ENCODE measurements at regions not wholly inside any gene's neighbourhood (a gene's known extent, or its start where the extent isn't known, plus 50 kb on each side); places are given as distances from the start of the nearest gene placed in this dataset.

DNA sequence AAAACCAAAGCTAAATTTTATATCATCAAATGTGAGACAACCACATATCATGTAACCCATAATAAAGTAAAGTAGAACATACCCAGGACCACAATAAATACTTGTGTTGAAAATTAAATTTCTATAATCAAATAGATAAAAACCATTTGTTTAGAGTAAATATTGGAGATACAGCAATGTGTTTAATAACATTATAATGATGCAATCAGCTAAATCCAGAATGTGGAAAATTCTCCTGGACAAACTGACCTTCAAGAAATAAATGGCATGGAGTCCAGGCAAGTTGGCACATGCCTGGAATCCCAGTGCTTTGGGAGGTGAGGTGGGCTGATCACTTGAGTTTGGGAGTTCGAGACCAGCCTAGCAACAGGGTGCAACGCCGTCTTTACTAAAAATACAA lies 84.0 kb downstream of the GPX5 start:
- no peak overlapping the region for H3K27ac ChIP-seq (ENCODE audit: low read length)
- H3K4me2 ChIP-seq (ENCODE audit: low read length) = no peak overlapping the region
- ChIA-PET POLR2A (ENCODE audit: unreplicated experiment) (no interaction called here), CTCF (no interaction called here)
- H3K9ac ChIP-seq (ENCODE audit: low read length) = no peak overlapping the region
- no peak for ATAC-seq
- TF ChIP-seq EZH2phosphoT487 (IDR thresholded peaks at IDR 0.05; ENCODE audit: borderline replicate concordance, low read length) = no peak
- TF ChIP-seq, protein P1, sequence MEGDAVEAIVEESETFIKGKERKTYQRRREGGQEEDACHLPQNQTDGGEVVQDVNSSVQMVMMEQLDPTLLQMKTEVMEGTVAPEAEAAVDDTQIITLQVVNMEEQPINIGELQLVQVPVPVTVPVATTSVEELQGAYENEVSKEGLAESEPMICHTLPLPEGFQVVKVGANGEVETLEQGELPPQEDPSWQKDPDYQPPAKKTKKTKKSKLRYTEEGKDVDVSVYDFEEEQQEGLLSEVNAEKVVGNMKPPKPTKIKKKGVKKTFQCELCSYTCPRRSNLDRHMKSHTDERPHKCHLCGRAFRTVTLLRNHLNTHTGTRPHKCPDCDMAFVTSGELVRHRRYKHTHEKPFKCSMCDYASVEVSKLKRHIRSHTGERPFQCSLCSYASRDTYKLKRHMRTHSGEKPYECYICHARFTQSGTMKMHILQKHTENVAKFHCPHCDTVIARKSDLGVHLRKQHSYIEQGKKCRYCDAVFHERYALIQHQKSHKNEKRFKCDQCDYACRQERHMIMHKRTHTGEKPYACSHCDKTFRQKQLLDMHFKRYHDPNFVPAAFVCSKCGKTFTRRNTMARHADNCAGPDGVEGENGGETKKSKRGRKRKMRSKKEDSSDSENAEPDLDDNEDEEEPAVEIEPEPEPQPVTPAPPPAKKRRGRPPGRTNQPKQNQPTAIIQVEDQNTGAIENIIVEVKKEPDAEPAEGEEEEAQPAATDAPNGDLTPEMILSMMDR (conservative IDR thresholded peaks at IDR 0.05; ENCODE audit: low read depth, low read length) = no peak
- no peak for TF ChIP-seq EZH2 (IDR thresholded peaks at IDR 0.05; ENCODE audit: low read length, unreplicated experiment)
- H3K4me1 ChIP-seq (ENCODE audit: insufficient read depth, low read length) = no peaks in the 10 kb centered on the region
- no TSS peak for BruUV-seq (replicated peaks)
- no peak overlapping the region for H2AFZ ChIP-seq (ENCODE audit: low read length)
- H3F3A ChIP-seq (ENCODE audit: low read length, unreplicated experiment) = no peaks in the 10 kb centered on the region
- H4K20me1 ChIP-seq (ENCODE audit: low read length) = no peaks in the 10 kb centered on the region
- no peaks in the 10 kb centered on the region for H3K36me3 ChIP-seq (ENCODE audit: low read depth, low read length)
- H3K9me2 ChIP-seq (replicated peaks; ENCODE audit: low read length) = no peaks in the 10 kb centered on the region
- H3K27me3 ChIP-seq (ENCODE audit: low read length) = peaks cover 14% of the 10 kb centered on the region; the same call in 1 of the 2 replicates
- no peaks in the 10 kb centered on the region for H3K79me2 ChIP-seq (ENCODE audit: low read length)
- no peaks in the 10 kb centered on the region for H3K9me3 ChIP-seq (ENCODE audit: low read length)
- H3K4me3 ChIP-seq (ENCODE audit: low read length) = no peak overlapping the region
- intact Hi-C loops (cut with micrococcal nuclease) = no loop called here
- DNase-seq = no peak

DNA sequence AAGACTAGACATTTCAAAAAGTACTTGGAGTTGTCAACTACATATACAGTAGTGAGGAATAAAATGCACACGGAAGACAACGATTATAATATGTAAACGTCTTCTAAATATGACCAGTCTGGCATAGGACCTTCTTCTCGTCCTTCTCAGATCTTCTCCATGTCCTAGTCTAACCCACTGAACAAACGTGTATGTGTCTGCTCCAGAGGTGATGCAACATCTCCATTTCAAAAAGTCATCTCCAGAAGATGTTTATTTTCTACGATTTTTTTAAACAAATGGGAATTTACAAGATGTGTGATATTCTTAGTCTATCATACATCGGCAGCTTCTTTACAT lies 89.9 kb downstream of the GPX5 start:
- no peaks in the 10 kb centered on the region for H3K36me3 ChIP-seq (ENCODE audit: low read depth, low read length)
- H3K9ac ChIP-seq (ENCODE audit: low read length) = no peak overlapping the region
- no peak overlapping the region for H3K4me3 ChIP-seq (ENCODE audit: low read length)
- no peak overlapping the region for H3K4me2 ChIP-seq (ENCODE audit: low read length)
- no peak overlapping the region for H3K27ac ChIP-seq (ENCODE audit: low read length)
- H3K79me2 ChIP-seq (ENCODE audit: low read length) = no peaks in the 10 kb centered on the region
- no peak for ATAC-seq
- no peaks in the 10 kb centered on the region for H3K4me1 ChIP-seq (ENCODE audit: insufficient read depth, low read length)
- H3K9me2 ChIP-seq (replicated peaks; ENCODE audit: low read length) = no peaks in the 10 kb centered on the region
- TF ChIP-seq, protein P1 (conservative IDR thresholded peaks at IDR 0.05; ENCODE audit: low read depth, low read length) = no peak
- no peak for TF ChIP-seq EZH2 (IDR thresholded peaks at IDR 0.05; ENCODE audit: low read length, unreplicated experiment)
- TF ChIP-seq EZH2phosphoT487 (IDR thresholded peaks at IDR 0.05; ENCODE audit: borderline replicate concordance, low read length) = no peak
- H3F3A ChIP-seq (ENCODE audit: low read length, unreplicated experiment) = no peaks in the 10 kb centered on the region
- intact Hi-C loops (cut with micrococcal nuclease) = no loop called here
- no peaks in the 10 kb centered on the region for H3K9me3 ChIP-seq (ENCODE audit: low read length)
- no peak overlapping the region for H2AFZ ChIP-seq (ENCODE audit: low read length)
- CTCF ChIA-PET = no interaction called here
- DNase-seq = no peak
- POLR2A ChIA-PET (ENCODE audit: unreplicated experiment) = no interaction called here
- no TSS peak for BruUV-seq (replicated peaks)
- peaks cover 14% of the 10 kb centered on the region; the same call in 1 of the 2 replicates for H3K27me3 ChIP-seq (ENCODE audit: low read length)
- no peaks in the 10 kb centered on the region for H4K20me1 ChIP-seq (ENCODE audit: low read length)

DNA sequence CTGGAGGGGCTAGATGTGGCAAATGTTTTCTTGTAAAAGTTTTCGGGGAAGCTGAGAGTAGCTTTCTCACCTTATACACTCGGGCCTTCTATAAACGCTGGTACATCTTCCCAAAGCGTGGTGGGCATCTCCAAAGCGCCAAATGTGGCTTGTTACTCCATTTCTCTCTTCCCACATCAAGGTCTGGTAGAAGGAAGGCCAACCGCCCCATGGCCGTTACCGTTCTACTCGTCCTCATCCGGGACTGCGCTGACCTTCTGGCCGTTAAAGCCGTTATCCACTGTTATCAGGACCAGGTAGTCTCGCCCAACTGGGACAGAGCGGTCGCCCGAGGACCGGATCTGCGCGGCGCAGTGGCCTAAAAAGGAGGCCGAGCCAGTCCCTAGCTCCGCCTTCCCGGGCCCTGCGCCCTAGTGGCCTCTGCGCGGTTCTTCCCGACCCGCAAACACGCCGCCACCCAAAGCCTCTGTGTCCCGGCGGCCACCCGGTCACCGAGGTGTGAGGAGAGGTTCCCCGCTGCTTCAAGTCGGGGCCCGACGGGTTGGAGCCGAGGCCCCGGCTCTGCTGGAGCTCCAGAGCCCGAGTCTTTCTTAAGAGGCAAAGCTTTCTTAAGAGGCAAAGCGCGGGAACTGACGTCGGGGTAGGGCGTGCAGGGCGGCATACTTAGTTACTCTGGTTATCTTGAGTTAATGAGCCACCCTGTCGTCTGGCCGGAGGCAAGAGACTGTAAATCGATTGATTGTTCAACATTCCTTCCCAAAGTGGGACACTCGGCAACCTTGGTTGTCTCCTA lies 90.5 kb downstream of the GPX5 start:
- TF ChIP-seq, protein P1 (conservative IDR thresholded peaks at IDR 0.05; ENCODE audit: low read depth, low read length) = no peak
- TF ChIP-seq EZH2 (IDR thresholded peaks at IDR 0.05; ENCODE audit: low read length, unreplicated experiment) (no peak), EZH2phosphoT487 (IDR thresholded peaks at IDR 0.05; ENCODE audit: borderline replicate concordance, low read length) (no peak)
- Histone ChIP-seq H3K27ac (ENCODE audit: low read length) (no peak overlapping the region), H3K4me2 (ENCODE audit: low read length) (no peak overlapping the region), H3K79me2 (ENCODE audit: low read length) (no peaks in the 10 kb centered on the region), H3K4me3 (ENCODE audit: low read length) (no peak overlapping the region), H3K9ac (ENCODE audit: low read length) (no peak overlapping the region), H3K27me3 (ENCODE audit: low read length) (peaks cover 12% of the 10 kb centered on the region; the same call in 1 of the 2 replicates), H3K4me1 (ENCODE audit: insufficient read depth, low read length) (no peaks in the 10 kb centered on the region), H2AFZ (ENCODE audit: low read length) (no peak overlapping the region), H4K20me1 (ENCODE audit: low read length) (no peaks in the 10 kb centered on the region), H3K9me3 (ENCODE audit: low read length) (no peaks in the 10 kb centered on the region), H3K36me3 (ENCODE audit: low read depth, low read length) (no peaks in the 10 kb centered on the region), H3K9me2 (replicated peaks; ENCODE audit: low read length) (no peaks in the 10 kb centered on the region), H3F3A (ENCODE audit: low read length, unreplicated experiment) (no peaks in the 10 kb centered on the region)
- ATAC-seq (no peak), DNase-seq (no peak)
- BruUV-seq (replicated peaks) = no TSS peak
- ChIA-PET CTCF (no interaction called here), POLR2A (ENCODE audit: unreplicated experiment) (no interaction called here)
- intact Hi-C loops (cut with micrococcal nuclease) = no loop called here

Measured in PC-3 (cell line).